ENCODE measurements at regions not wholly inside any gene's neighbourhood (a gene's known extent, or its start where the extent isn't known, plus 50 kb on each side); places are given as distances from the start of the nearest gene placed in this dataset.
"Not testable (repeated sequence)": the region's sequence is repeated elsewhere in the genome, so short reads cannot be mapped to it uniquely, and the experiment has no call there.

DNA sequence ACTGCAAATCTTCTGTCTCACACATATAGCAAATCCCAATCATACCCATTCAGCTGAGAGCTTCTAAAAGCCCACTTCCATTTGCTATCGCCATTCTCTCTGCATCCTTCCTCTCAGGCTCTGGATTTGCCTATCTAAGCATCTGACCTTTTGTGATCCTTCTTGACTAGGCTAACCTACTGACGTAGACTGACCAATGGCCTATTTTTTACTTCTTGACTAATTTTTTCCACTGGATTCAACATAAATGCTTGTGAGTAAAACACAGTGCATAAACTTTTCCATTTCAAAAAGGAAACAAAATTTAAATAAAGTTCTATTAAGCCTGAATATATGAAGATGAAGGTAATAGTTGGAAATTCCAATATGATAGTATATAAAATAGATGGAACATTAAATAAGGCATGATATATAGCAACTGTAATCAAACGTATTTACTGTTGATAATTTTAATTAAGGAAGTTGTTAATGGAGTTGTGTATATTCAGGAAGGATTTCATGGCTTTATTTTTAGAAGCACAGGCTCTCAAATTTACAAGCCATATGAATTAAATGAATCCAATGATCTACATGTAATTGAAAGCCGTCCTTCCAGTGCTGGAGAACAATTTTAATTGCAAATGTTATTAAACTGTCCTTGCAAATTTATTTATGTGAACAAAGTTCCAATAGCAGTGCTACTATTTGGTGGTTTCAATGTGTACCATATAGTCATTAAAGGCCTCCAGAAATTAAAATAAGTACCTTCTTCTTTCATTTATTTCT, 918.4 kb downstream of the SORCS3 start:
- no peaks in the 10 kb centered on the region for H3K36me3 ChIP-seq (ENCODE audit: low read length)
- no peaks in the 10 kb centered on the region for H3K9me2 ChIP-seq (replicated peaks; ENCODE audit: insufficient read depth, low read length)
- H3K27me3 ChIP-seq (ENCODE audit: low read length), result no peaks in the 10 kb centered on the region
- H3K4me2 ChIP-seq (ENCODE audit: low read depth, low read length, poor library complexity, severe bottlenecking), result no peak overlapping the region
- no peaks in the 10 kb centered on the region for H4K20me1 ChIP-seq (ENCODE audit: low read depth, low read length)
- H3K4me3 ChIP-seq (ENCODE audit: insufficient read depth, low read length, poor library complexity, severe bottlenecking), result no peak overlapping the region
- no peak overlapping the region for H2AFZ ChIP-seq (ENCODE audit: low read depth, low read length, severe bottlenecking)
- TF ChIP-seq, protein P1, sequence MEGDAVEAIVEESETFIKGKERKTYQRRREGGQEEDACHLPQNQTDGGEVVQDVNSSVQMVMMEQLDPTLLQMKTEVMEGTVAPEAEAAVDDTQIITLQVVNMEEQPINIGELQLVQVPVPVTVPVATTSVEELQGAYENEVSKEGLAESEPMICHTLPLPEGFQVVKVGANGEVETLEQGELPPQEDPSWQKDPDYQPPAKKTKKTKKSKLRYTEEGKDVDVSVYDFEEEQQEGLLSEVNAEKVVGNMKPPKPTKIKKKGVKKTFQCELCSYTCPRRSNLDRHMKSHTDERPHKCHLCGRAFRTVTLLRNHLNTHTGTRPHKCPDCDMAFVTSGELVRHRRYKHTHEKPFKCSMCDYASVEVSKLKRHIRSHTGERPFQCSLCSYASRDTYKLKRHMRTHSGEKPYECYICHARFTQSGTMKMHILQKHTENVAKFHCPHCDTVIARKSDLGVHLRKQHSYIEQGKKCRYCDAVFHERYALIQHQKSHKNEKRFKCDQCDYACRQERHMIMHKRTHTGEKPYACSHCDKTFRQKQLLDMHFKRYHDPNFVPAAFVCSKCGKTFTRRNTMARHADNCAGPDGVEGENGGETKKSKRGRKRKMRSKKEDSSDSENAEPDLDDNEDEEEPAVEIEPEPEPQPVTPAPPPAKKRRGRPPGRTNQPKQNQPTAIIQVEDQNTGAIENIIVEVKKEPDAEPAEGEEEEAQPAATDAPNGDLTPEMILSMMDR (IDR thresholded peaks at IDR 0.05; ENCODE audit: insufficient read depth, low read length, poor library complexity, severe bottlenecking), result no peak
- no peak for TF ChIP-seq EZH2phosphoT487 (conservative IDR thresholded peaks at IDR 0.05; ENCODE audit: low read length)
- no peaks in the 10 kb centered on the region for H3K79me2 ChIP-seq (ENCODE audit: insufficient read depth, low read length)
- H3K9me3 ChIP-seq (ENCODE audit: insufficient read depth, low read length), result no peaks in the 10 kb centered on the region
- H3F3A ChIP-seq (ENCODE audit: insufficient read depth), result no peaks in the 10 kb centered on the region
- H3K27ac ChIP-seq (ENCODE audit: low read depth, low read length), result no peak overlapping the region
- H3K9ac ChIP-seq (ENCODE audit: low read length), result no peak overlapping the region

DNA sequence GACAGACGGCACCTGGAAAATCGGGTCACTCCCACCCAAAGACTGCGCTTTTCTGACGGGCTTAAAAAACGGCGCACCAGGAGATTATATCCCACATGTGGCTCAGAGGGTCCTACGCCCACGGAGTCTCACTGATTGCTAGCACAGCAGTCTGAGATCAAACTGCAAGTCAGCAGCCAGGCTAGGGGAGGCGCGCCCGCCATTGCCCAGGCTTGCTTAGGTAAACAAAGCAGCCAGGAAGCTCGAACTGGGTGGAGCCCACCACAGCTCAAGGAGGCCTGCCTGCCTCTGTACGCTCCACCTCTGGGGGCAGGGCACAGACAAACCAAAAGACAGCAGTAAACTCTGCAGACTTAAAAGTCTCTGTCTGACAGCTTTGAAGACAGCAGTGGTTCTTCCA, 909.4 kb downstream of the SORCS3 start:
- not testable (repeated sequence) for H3K79me2 ChIP-seq (ENCODE audit: insufficient read depth, low read length); H3K27ac ChIP-seq (ENCODE audit: low read depth, low read length); H3K9me3 ChIP-seq (ENCODE audit: insufficient read depth, low read length); H3K36me3 ChIP-seq (ENCODE audit: low read length); H3K4me3 ChIP-seq (ENCODE audit: insufficient read depth, low read length, poor library complexity, severe bottlenecking); H3K4me2 ChIP-seq (ENCODE audit: low read depth, low read length, poor library complexity, severe bottlenecking); H3K9ac ChIP-seq (ENCODE audit: low read length); H4K20me1 ChIP-seq (ENCODE audit: low read depth, low read length); H3K9me2 ChIP-seq (replicated peaks; ENCODE audit: insufficient read depth, low read length); H2AFZ ChIP-seq (ENCODE audit: low read depth, low read length, severe bottlenecking); H3K27me3 ChIP-seq (ENCODE audit: low read length); H3F3A ChIP-seq (ENCODE audit: insufficient read depth)

DNA sequence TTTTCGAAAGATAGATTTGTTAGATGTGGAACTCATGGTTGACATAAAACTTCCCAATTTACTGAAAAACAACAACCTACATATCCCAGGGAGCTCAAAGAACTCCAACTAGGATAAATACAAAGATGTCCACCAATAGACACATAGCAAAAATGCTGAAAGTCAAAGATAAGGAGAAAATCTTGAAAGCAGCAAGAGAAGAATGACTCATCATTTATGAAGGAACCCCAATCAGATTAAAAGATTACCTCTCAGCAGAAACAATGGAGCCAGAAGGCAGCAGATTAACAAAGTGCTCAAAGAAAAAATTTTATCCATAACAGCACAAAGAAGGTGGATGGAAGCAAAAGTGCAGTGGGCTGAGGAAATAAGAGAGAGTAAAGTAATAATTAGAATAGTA, 908.6 kb downstream of the SORCS3 start:
- H3K79me2 ChIP-seq (ENCODE audit: insufficient read depth, low read length), result no peaks in the 10 kb centered on the region
- H3K9ac ChIP-seq (ENCODE audit: low read length), result no peak overlapping the region
- no peak overlapping the region for H3K27ac ChIP-seq (ENCODE audit: low read depth, low read length)
- no peaks in the 10 kb centered on the region for H3K27me3 ChIP-seq (ENCODE audit: low read length)
- TF ChIP-seq EZH2phosphoT487 (conservative IDR thresholded peaks at IDR 0.05; ENCODE audit: low read length), result no peak
- TF ChIP-seq, protein P1 (IDR thresholded peaks at IDR 0.05; ENCODE audit: insufficient read depth, low read length, poor library complexity, severe bottlenecking), result no peak
- no peaks in the 10 kb centered on the region for H3K36me3 ChIP-seq (ENCODE audit: low read length)
- no peaks in the 10 kb centered on the region for H3K9me3 ChIP-seq (ENCODE audit: insufficient read depth, low read length)
- no peak overlapping the region for H3K4me2 ChIP-seq (ENCODE audit: low read depth, low read length, poor library complexity, severe bottlenecking)
- no peaks in the 10 kb centered on the region for H3K9me2 ChIP-seq (replicated peaks; ENCODE audit: insufficient read depth, low read length)
- no peaks in the 10 kb centered on the region for H3F3A ChIP-seq (ENCODE audit: insufficient read depth)
- H3K4me3 ChIP-seq (ENCODE audit: insufficient read depth, low read length, poor library complexity, severe bottlenecking), result no peak overlapping the region
- no peaks in the 10 kb centered on the region for H4K20me1 ChIP-seq (ENCODE audit: low read depth, low read length)
- no peak overlapping the region for H2AFZ ChIP-seq (ENCODE audit: low read depth, low read length, severe bottlenecking)

DNA sequence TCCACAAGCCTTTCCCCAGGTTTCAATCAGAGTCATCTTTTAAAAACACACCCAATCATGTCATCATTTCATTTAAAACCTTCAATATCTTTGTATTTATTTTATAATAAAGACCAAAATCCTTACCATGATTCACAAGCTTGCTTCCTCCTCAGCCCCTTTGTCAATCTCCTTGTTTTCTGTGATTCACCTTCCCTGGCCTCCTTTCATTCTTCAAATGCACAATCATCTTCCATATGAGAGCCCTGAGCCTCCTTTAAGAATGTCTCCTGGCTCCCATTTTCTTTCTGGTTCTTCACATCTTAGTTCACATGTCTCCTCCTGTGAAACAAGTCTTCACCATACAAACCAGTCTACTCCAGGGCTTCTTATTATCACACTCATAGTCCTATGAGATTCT, 904.0 kb downstream of the SORCS3 start:
- no peaks in the 10 kb centered on the region for H3F3A ChIP-seq (ENCODE audit: insufficient read depth)
- no peaks in the 10 kb centered on the region for H3K36me3 ChIP-seq (ENCODE audit: low read length)
- H4K20me1 ChIP-seq (ENCODE audit: low read depth, low read length), result no peaks in the 10 kb centered on the region
- H3K9me3 ChIP-seq (ENCODE audit: insufficient read depth, low read length), result no peaks in the 10 kb centered on the region
- H2AFZ ChIP-seq (ENCODE audit: low read depth, low read length, severe bottlenecking), result no peak overlapping the region
- H3K4me3 ChIP-seq (ENCODE audit: insufficient read depth, low read length, poor library complexity, severe bottlenecking), result no peak overlapping the region
- H3K27ac ChIP-seq (ENCODE audit: low read depth, low read length), result no peak overlapping the region
- TF ChIP-seq, protein P1 (IDR thresholded peaks at IDR 0.05; ENCODE audit: insufficient read depth, low read length, poor library complexity, severe bottlenecking), result no peak
- TF ChIP-seq EZH2phosphoT487 (conservative IDR thresholded peaks at IDR 0.05; ENCODE audit: low read length), result no peak
- no peak overlapping the region for H3K4me2 ChIP-seq (ENCODE audit: low read depth, low read length, poor library complexity, severe bottlenecking)
- no peak overlapping the region for H3K9ac ChIP-seq (ENCODE audit: low read length)
- H3K27me3 ChIP-seq (ENCODE audit: low read length), result no peaks in the 10 kb centered on the region
- H3K9me2 ChIP-seq (replicated peaks; ENCODE audit: insufficient read depth, low read length), result no peaks in the 10 kb centered on the region
- H3K79me2 ChIP-seq (ENCODE audit: insufficient read depth, low read length), result no peaks in the 10 kb centered on the region
